ENCODE measurements at regions not wholly inside any gene's neighbourhood (a gene's known extent, or its start where the extent isn't known, plus 50 kb on each side); places are given as distances from the start of the nearest gene placed in this dataset.

DNA sequence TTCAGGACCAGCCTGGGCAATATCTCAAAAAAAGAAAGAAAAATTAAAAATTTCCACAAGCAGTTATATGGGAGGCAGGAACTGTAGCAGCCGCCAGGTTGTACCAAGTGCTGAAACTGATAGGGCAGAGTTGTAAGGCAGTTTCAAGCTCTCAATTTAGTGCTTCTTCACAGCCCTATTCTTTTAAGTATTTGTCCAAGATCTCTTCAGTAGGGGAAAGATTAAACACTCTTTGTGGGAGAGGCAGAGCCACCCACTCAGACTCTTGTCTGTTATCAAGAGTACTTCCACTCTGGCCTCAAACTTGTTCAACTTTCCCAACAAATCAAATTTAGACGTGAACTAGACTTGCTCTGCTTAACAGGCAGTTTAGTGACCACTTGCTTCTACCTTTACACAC lies 228.7 kb downstream of the REEP3 start:
- no peak for DNase-seq

DNA sequence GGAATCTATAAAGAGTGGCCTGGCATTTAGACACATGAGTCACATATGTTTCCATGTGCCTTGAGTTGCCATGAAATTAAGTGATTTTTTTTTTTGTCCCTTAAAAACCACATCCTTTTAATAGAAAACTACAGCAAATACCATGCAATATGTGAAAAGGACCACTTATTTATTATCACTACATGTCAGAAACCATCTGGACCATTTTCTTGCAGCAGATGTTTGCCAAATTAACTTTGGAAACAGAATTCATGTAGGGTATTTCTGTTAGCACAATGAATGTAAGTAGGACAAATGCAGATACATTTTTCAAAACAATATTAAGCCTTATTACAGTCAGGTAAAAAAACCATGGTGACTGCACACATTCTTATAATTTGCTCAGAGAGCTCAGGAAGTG lies 230.6 kb downstream of the REEP3 start:
- no peak for DNase-seq

DNA sequence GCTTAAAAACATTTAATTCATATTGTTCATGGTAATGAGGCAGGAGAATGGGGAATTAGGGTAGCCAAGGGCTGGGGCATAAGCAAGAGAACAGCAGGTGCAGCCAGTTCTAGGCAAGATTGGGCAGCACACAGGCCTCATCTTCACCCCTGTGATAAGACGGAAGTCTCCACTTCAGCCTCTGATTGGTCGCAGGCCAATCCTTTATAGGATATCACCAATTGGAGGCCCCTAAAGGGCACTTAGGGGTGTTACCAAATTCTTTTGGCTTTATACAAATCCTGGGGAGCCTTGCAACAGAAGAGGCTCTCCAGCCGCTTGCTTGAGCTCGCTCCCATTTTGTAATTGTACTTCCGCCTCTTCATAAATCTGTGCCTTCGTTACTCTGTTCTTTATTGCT lies 231.1 kb downstream of the REEP3 start:
- DNase-seq = no peak

DNA sequence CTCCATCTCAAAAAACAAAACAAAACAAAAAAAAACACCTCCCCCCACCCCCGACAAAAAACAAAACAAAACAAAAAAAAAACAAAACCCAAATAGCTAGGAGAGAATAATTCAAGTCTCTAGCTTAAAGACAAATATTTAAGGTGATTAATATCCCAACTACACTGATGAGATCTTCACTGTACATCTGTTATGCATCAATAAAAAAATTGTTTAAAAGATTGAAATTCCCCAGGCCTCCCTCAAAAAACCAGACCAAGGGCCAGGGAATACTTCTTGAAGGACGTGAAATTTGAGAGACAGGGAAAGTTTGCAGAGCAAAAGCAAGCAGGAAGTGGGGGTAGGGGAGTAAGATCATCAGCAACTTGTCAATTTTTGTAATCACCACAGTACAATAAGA lies 232.6 kb downstream of the REEP3 start:
- no peak for DNase-seq

DNA sequence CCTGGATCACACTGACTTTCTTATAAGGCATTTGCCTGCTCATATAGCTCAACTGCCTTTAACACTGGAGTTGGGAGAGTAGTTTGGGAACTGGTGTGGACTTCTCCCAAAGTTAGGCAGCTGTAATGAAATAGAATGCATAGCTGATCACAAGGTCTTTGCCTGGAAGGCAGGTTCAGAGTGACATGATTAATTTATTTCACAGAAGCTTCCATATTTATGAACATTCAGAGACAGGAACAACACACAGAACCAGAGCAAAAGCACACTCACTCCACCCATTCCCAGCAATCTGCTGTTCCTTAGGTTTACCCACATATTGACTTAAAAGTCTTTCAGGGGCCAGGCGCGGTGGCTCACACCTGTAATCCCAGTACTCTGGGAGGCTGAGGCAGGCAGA lies 234.2 kb downstream of the REEP3 start:
- no peak for DNase-seq

DNA sequence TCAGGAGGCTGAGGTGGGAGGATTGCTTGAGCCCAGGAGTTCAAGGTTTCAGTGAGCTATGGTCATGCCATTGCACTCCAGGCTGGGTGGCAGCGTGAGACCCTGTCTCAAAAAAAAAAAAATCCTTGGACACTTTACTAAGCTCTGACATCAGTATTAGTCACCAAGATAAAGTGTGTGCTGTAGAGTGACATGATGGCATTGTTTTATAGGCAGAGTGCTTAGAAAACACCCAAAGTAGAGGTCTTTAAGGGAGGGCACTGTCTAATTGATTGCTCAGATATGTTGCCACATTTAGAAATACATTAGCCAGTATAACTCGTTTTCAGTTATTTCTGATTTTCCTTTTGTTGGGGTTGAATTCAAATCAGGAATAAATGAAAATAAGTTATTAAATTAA lies 235.9 kb downstream of the REEP3 start:
- no peak for DNase-seq

- no peak for DNase-seq
Measured at GRCh38 chr10:63758080-63758479, 236.9 kb downstream of the REEP3 start.

DNA sequence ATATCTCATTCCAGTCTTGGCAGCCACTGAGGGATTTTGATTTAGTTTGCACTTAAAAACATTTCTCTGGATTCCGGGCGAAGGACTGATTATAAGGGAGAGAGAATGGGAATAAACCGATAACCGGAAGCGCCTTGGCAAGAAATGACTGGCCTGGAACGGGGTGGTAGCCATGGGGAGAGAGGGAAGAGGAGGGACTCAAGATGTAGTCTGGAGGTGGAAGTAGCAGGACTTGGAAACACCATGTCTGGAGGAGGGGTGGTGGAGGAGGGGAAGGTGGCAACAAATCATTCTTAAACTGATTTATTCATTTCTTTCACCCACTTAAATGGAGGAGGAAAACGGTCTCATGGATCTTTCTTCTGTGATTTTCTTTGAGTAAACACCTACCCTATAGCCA lies 238.1 kb downstream of the REEP3 start:
- DNase-seq = no peak

GRCh38 chr10:63760034-63760707 lies 239.0 kb downstream of the REEP3 start:
- DNase-seq = no peak

DNA sequence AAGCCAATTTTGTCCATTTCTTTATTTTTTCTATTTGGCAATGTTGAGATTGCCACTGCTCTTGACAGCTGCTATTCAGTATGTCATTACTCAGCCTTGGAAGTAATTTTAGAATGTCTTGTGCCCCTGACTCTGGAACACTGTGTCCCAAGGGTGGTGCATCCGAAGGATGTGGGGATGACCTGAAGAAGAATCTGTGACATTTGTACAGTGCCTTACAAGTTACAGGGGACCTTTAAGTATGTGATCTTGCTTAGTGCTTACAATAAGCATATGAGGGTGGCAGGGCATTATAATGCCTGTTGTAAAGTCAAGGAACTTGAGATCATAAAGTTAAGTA lies 239.5 kb downstream of the REEP3 start:
- no peak for DNase-seq

DNA sequence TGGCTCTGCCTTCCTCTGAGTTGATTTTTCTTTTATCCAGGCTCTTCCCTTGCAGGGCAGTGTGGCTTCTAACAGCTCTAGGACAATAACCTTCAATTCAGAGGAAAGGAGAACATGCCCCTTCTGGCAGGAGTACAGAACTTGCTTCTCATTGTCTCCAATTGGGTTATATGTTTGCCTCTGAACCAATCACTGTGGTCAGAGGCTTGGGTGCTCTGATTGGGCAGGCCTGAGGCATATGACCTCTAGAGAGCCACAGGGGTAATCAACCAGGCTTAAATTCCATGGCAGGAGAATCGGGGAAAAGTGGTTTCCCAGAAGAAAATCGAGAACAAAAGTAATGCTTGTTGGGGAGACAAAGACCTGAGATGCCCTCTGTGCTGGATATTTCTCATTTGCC lies 240.0 kb downstream of the REEP3 start:
- no peak for DNase-seq

- DNase-seq = no peak
Measured at GRCh38 chr10:63763744-63764143, 242.5 kb downstream of the REEP3 start.

GRCh38 chr10:63765126-63765525 lies 243.9 kb downstream of the REEP3 start:
- DNase-seq = no peak

GRCh38 chr10:63766745-63767137 lies 245.5 kb downstream of the REEP3 start:
- no peak for DNase-seq

- DNase-seq = no peak
Measured at GRCh38 chr10:63767138-63767801, 246.1 kb downstream of the REEP3 start.

DNA sequence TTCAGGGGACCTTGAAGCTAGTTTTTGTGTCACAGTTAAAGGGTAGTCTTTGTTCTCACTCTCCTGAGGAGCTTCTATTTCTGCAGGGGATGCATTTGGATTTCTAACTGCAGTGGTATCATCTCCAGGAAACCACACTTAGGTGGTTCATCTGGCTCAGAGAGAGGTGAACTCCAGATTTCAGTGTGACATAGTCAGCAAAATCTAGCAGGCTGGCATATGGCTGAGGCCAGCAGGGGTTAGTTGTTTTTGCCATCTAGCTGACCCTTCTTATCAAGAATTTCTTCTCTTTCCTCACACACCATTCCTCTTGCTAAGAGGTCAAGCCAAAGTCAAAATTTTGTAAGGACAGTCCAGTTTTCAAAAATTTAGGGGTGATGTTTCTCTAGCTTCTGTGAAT lies 248.2 kb downstream of the REEP3 start:
- DNase-seq = no peak

DNA sequence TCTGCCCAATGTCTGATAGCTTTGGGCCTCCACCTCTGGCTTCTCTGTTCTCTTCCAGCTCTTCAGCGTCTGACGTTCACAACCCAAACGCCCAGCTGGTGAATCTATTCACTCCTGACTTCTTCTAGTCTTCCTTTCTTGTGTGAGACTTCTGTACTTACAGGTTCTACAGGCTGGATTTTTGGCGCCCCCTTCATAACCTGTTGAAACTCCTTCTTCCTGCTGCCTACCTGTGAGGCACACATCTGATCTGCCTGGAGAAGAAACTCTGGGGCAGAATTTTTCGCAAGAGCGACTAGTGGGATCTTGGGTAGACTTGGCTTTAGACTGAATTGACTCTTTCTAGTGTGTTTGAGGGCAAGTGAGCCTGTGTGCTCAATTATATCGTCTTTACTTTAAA lies 249.3 kb downstream of the REEP3 start:
- DNase-seq = no peak

GRCh38 chr10:63772491-63772890 lies 251.3 kb downstream of the REEP3 start:
- DNase-seq = no peak

DNA sequence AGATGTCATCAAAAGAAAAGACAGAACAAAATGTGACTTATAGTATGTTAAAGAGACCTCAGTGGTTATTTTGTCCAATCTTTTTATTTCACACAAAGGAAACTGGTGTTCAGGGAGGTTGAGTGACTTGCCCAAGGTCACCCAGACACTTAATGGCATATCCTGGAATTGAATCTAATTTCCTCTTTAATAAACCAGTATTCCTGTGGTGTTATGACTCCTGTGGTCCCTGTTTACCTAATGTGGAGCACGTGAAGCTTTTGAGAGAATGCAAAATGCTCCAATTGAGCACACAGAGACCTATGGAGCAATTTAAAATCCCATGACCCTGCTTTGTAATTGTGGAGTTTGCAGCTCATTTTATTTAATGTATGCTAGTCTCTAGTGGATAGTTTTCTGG lies 251.9 kb downstream of the REEP3 start:
- DNase-seq = no peak

DNA sequence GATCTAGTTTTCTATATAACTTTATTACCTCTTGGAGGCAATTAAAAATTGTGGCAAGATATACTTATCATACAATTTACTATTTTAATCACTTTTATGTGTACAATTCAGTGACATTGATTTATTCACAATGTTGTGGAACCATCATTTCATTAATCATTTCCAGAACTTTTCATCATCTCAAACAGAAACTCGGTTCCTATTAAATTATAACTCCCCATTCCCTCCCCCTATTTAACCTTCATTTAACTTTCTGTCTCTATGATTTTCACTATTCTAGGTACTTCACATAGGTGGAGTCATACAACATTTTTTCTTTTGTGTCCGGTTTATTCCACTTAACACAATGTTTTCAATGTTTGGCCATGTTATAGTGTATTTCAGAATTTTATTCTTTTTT lies 252.8 kb downstream of the REEP3 start:
- no peak for DNase-seq

DNA sequence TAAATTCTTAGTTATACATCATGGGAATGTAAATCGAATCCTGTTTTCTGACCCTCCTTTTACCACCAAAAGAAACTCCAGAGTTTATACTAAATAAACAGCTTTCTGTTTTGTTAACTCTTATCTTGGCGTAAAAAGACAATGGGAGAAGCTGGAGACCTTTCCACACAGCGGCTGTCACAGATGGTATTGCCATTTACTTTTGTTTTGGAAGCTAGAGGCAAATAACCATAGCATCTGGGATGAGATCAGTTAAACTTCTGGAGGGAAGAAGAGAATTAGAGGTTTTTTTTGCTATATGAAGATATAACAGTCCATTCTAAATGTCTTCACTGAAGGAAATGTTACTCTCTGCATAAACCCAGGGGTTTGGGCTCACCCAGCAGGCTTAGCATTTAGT lies 258.9 kb downstream of the REEP3 start:
- DNase-seq = no peak

- DNase-seq = no peak
Measured at GRCh38 chr10:63781226-63781625, 260.0 kb downstream of the REEP3 start.

DNA sequence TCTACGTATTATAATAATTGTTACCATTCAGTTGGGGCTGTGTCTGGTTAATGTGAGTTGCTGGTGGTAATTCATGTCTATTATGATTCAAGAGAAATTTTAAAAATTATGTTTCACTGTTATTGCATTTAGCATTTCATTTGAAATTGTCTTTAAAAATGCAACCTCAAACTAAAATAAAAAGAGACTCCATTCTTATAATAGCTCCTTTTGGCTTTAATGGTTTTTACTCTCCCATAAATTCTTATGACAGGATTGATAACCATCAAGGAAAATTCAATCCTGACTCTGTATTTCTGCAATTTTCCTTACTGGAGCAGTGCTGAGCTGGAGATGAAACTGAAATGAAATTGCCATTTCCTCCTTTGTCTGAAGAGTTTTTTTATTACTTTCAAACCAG lies 262.7 kb downstream of the REEP3 start:
- no peak for DNase-seq

- no peak for DNase-seq
Measured at GRCh38 chr10:63788152-63788821, 267.1 kb downstream of the REEP3 start.

Data from amniotic stem cell (primary cell).